Keratinocyte (primary cell): ENCODE measurements at regions not wholly inside any gene's neighbourhood (a gene's known extent, or its start where the extent isn't known, plus 50 kb on each side); places are given as distances from the start of the nearest gene placed in this dataset.

Source experiments
- DNase-seq: peaks from one replicate; pipeline ENCODE4 v3.0.0-alpha.2; 2011; ENCODE audit warnings: low read depth, missing footprints, low spot score
- FAIRE-seq: peaks from 2 replicates; lab custom pipeline; 2011; peaks lifted over from hg19 to GRCh38; lab: Jason Lieb, UNC
- H2AFZ ChIP-seq: 2 replicates; pipeline ENCODE4 v1.6.0; 2012; ENCODE audit warnings: low read length, control low read depth, inconsistent platforms; ENCODE audit not compliant: control insufficient read depth
- H3K27ac ChIP-seq: 2 replicates; pipeline ENCODE4 v1.5.1; 2011; ENCODE audit warnings: low read length; ENCODE audit not compliant: control insufficient read depth, insufficient read depth
- H3K27me3 ChIP-seq: 3 replicates; pipeline ENCODE4 v1.6.0; 2011; ENCODE audit warnings: low read length; ENCODE audit not compliant: control insufficient read depth, insufficient read depth; ENCODE audit errors: extremely low read depth
- H3K36me3 ChIP-seq, 2 experiments: 2 replicates in 1 of 2; 3 replicates in 1 of 2; pipeline ENCODE4 v1.5.1; 2011; ENCODE audit warnings: low read length in 2 of 2, mild to moderate bottlenecking in 1 of 2; ENCODE audit not compliant: control insufficient read depth in 2 of 2, insufficient read depth in 2 of 2; ENCODE audit errors: extremely low read depth in 1 of 2
- H3K4me1 ChIP-seq: 3 replicates; pipeline ENCODE4 v1.5.1; 2011; ENCODE audit warnings: low read length; ENCODE audit not compliant: control insufficient read depth, insufficient read depth; ENCODE audit errors: extremely low read depth
- H3K4me2 ChIP-seq: 3 replicates; pipeline ENCODE4 v1.6.0; 2011; ENCODE audit warnings: low read depth, low read length; ENCODE audit not compliant: control insufficient read depth, insufficient read depth; ENCODE audit errors: extremely low read depth
- H3K4me3 ChIP-seq, 3 experiments: fragments of 200-600 bp in 1 of 3; sonication (generic) in 1 of 3; 2 replicates in 2 of 3; 3 replicates in 1 of 3; pipeline ENCODE4 v1.5.1; 2011 to 2016; ENCODE audit warnings: low read length in 3 of 3, mild to moderate bottlenecking in 3 of 3, control low read depth in 2 of 3, inconsistent platforms in 1 of 3, low read depth in 1 of 3, mixed read lengths in 1 of 3, mixed run types in 1 of 3, moderate library complexity in 1 of 3; ENCODE audit not compliant: control insufficient read depth in 2 of 3, insufficient read depth in 2 of 3; ENCODE audit errors: extremely low read depth in 1 of 3
- H3K79me2 ChIP-seq: 2 replicates; pipeline ENCODE4 v1.6.0; 2012; ENCODE audit warnings: low read length; ENCODE audit not compliant: control insufficient read depth, insufficient read depth
- H3K9ac ChIP-seq: 3 replicates; pipeline ENCODE4 v1.6.0; 2011; ENCODE audit warnings: low read length; ENCODE audit not compliant: control insufficient read depth, insufficient read depth; ENCODE audit errors: extremely low read depth
- H3K9me1 ChIP-seq: 3 replicates; pipeline ENCODE4 v1.6.0; 2011; ENCODE audit warnings: low read length; ENCODE audit not compliant: control insufficient read depth, insufficient read depth; ENCODE audit errors: extremely low read depth
- H3K9me3 ChIP-seq: 2 replicates; pipeline ENCODE4 v1.5.1; 2012; ENCODE audit warnings: low read depth, low read length; ENCODE audit not compliant: control insufficient read depth
- H4K20me1 ChIP-seq: 3 replicates; pipeline ENCODE4 v1.6.0; 2011; ENCODE audit warnings: low read length; ENCODE audit not compliant: control insufficient read depth, insufficient read depth; ENCODE audit errors: extremely low read depth
- CTCF ChIP-seq, 3 experiments: IDR thresholded peaks in 1 of 3; conservative IDR thresholded peaks in 1 of 3; optimal IDR thresholded peaks in 1 of 3; 2 replicates in 2 of 3; 3 replicates in 1 of 3; pipeline versions ENCODE3 to v1.5.1; 2011; ENCODE audit warnings: low read length in 3 of 3, mild to moderate bottlenecking in 3 of 3, moderate library complexity in 2 of 3, control low read depth in 1 of 3, inconsistent platforms in 1 of 3; ENCODE audit not compliant: insufficient read depth in 2 of 3; ENCODE audit errors: extremely low read depth in 1 of 3
- EZH2 ChIP-seq: IDR thresholded peaks from one replicate; pipeline ENCODE4 v1.6.1; 2012; ENCODE audit warnings: inconsistent platforms, mild to moderate bottlenecking, low read length, moderate library complexity
- dilution Hi-C: fragments of 300-500 bp; cut with MboI; formaldehyde crosslinking; loops from one replicate; pipeline ENCODE4 v1.7.0; 2020; ENCODE audit warnings: low sequenced_read_pairs; ENCODE audit not compliant: extremely low pct_ligation_motif_present

GRCh38 chr16:17984810-17985209 lies 351.7 kb downstream of the NPIPA8 start:
- H3K4me3 ChIP-seq, result no peak overlapping the region
- no peaks in the 10 kb centered on the region for H3K9me3 ChIP-seq
- H3K27ac ChIP-seq, result no peak overlapping the region
- no peaks in the 10 kb centered on the region for H4K20me1 ChIP-seq
- no peaks in the 10 kb centered on the region for H3K27me3 ChIP-seq
- no peaks in the 10 kb centered on the region for H3K36me3 ChIP-seq
- no peak for FAIRE-seq
- no peaks in the 10 kb centered on the region for H3K79me2 ChIP-seq
- no peak for DNase-seq
- dilution Hi-C loops, result no loop called here
- no peaks in the 10 kb centered on the region for H3K4me1 ChIP-seq
- no peak for TF ChIP-seq EZH2
- no peak for TF ChIP-seq CTCF (optimal IDR thresholded peaks at IDR 0.05 in 1 of 3, IDR thresholded peaks at IDR 0.05 in 1 of 3, conservative IDR thresholded peaks at IDR 0.05 in 1 of 3; ENCODE audit: extremely low read depth in 1 of 3, insufficient read depth in 2 of 3, low read length in 3 of 3)
- H2AFZ ChIP-seq, result no peak overlapping the region
- no peak overlapping the region for H3K4me2 ChIP-seq
- H3K9ac ChIP-seq, result no peak overlapping the region
- no peaks in the 10 kb centered on the region for H3K9me1 ChIP-seq

- no peak for FAIRE-seq
- Histone ChIP-seq H3K9ac (no peak overlapping the region), H2AFZ (no peak overlapping the region), H3K4me2 (no peak overlapping the region), H3K79me2 (no peaks in the 10 kb centered on the region), H3K27ac (no peak overlapping the region), H3K4me3 (no peak overlapping the region), H4K20me1 (no peaks in the 10 kb centered on the region), H3K36me3 (no peaks in the 10 kb centered on the region), H3K9me1 (no peaks in the 10 kb centered on the region), H3K9me3 (no peaks in the 10 kb centered on the region), H3K27me3 (no peaks in the 10 kb centered on the region), H3K4me1 (no peaks in the 10 kb centered on the region)
- DNase-seq, result no peak
- dilution Hi-C loops, result no loop called here
- TF ChIP-seq EZH2 (no peak), CTCF (optimal IDR thresholded peaks at IDR 0.05 in 1 of 3, IDR thresholded peaks at IDR 0.05 in 1 of 3, conservative IDR thresholded peaks at IDR 0.05 in 1 of 3; ENCODE audit: extremely low read depth in 1 of 3, insufficient read depth in 2 of 3, low read length in 3 of 3) (no peak)
Observed at GRCh38 chr16:17983847-17984639, 352.5 kb downstream of the NPIPA8 start.
